ENCODE measurements at regions not wholly inside any gene's neighbourhood (a gene's known extent, or its start where the extent isn't known, plus 50 kb on each side); places are given as distances from the start of the nearest gene placed in this dataset.

DNA sequence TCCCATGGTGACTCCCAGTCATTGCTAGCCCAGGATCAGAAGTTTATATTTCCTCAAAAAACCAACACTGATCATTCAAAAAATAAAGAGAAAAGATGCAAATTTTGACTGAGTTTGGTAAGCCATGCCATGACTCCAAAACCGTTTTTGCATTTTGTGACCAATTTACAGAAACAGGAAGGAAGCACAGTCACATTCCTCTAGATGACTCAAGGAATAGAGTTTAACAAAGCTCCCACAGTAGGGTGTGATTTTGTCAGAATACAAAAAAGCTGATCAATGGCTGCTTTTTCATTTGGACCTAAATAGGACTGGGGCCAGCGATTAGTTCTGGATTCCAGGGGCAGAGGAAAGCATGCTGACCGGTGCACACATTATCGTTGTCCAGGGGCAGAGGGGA lies 179.4 kb upstream of the AFDN start:
- no peaks in the 10 kb centered on the region for H3K79me2 ChIP-seq (replicated peaks; ENCODE audit: insufficient read depth, low read length)
- H3K27ac ChIP-seq (ENCODE audit: low read length): no peak overlapping the region
- TF ChIP-seq EP300 (conservative IDR thresholded peaks at IDR 0.05; ENCODE audit: poor library complexity, severe bottlenecking): no peak
- TF ChIP-seq, protein P1, sequence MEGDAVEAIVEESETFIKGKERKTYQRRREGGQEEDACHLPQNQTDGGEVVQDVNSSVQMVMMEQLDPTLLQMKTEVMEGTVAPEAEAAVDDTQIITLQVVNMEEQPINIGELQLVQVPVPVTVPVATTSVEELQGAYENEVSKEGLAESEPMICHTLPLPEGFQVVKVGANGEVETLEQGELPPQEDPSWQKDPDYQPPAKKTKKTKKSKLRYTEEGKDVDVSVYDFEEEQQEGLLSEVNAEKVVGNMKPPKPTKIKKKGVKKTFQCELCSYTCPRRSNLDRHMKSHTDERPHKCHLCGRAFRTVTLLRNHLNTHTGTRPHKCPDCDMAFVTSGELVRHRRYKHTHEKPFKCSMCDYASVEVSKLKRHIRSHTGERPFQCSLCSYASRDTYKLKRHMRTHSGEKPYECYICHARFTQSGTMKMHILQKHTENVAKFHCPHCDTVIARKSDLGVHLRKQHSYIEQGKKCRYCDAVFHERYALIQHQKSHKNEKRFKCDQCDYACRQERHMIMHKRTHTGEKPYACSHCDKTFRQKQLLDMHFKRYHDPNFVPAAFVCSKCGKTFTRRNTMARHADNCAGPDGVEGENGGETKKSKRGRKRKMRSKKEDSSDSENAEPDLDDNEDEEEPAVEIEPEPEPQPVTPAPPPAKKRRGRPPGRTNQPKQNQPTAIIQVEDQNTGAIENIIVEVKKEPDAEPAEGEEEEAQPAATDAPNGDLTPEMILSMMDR (IDR thresholded peaks at IDR 0.05; ENCODE audit: poor library complexity, severe bottlenecking): no peak
- no peak for TF ChIP-seq MXI1 (conservative IDR thresholded peaks at IDR 0.05; ENCODE audit: poor library complexity, severe bottlenecking)
- no peak for TF ChIP-seq POLR2AphosphoS5 (IDR thresholded peaks at IDR 0.05)
- TF ChIP-seq, protein P2, sequence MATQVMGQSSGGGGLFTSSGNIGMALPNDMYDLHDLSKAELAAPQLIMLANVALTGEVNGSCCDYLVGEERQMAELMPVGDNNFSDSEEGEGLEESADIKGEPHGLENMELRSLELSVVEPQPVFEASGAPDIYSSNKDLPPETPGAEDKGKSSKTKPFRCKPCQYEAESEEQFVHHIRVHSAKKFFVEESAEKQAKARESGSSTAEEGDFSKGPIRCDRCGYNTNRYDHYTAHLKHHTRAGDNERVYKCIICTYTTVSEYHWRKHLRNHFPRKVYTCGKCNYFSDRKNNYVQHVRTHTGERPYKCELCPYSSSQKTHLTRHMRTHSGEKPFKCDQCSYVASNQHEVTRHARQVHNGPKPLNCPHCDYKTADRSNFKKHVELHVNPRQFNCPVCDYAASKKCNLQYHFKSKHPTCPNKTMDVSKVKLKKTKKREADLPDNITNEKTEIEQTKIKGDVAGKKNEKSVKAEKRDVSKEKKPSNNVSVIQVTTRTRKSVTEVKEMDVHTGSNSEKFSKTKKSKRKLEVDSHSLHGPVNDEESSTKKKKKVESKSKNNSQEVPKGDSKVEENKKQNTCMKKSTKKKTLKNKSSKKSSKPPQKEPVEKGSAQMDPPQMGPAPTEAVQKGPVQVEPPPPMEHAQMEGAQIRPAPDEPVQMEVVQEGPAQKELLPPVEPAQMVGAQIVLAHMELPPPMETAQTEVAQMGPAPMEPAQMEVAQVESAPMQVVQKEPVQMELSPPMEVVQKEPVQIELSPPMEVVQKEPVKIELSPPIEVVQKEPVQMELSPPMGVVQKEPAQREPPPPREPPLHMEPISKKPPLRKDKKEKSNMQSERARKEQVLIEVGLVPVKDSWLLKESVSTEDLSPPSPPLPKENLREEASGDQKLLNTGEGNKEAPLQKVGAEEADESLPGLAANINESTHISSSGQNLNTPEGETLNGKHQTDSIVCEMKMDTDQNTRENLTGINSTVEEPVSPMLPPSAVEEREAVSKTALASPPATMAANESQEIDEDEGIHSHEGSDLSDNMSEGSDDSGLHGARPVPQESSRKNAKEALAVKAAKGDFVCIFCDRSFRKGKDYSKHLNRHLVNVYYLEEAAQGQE (IDR thresholded peaks at IDR 0.05; ENCODE audit: borderline replicate concordance): no peak
- no peak for TF ChIP-seq SMC3 (conservative IDR thresholded peaks at IDR 0.05; ENCODE audit: poor library complexity)
- no peak for TF ChIP-seq RAD21 (conservative IDR thresholded peaks at IDR 0.05)
- TF ChIP-seq EZH2 (IDR thresholded peaks at IDR 0.05; ENCODE audit: borderline replicate concordance, insufficient read depth, low read length, poor library complexity, severe bottlenecking): no peak

GRCh38 chr6:167647737-167648470 lies 178.8 kb upstream of the AFDN start:
- no peaks in the 10 kb centered on the region for H3F3A ChIP-seq (ENCODE audit: insufficient read depth, low read length, poor library complexity, severe bottlenecking)
- no peaks in the 10 kb centered on the region for H4K20me1 ChIP-seq (ENCODE audit: insufficient read depth)
- no peak overlapping the region for H2AFZ ChIP-seq (ENCODE audit: low read depth, low read length)
- H3K27ac ChIP-seq (ENCODE audit: low read length): no peak overlapping the region
- H3K4me3 ChIP-seq (ENCODE audit: low read length): no peak overlapping the region
- no peak overlapping the region for H3K4me2 ChIP-seq (ENCODE audit: low read length)
- H3K79me2 ChIP-seq (replicated peaks; ENCODE audit: insufficient read depth, low read length): no peaks in the 10 kb centered on the region
- no peaks in the 10 kb centered on the region for H3K27me3 ChIP-seq (ENCODE audit: insufficient read depth, low read depth, low read length)
- no peaks in the 10 kb centered on the region for H3K9me3 ChIP-seq (ENCODE audit: low read length)
- no peaks in the 10 kb centered on the region for H3K36me3 ChIP-seq (ENCODE audit: insufficient read depth, low read length)
- H3K9me2 ChIP-seq (ENCODE audit: insufficient read depth, low read length): no peaks in the 10 kb centered on the region
- no peak overlapping the region for H3K9ac ChIP-seq (ENCODE audit: low read length)
- no peak for TF ChIP-seq MXI1 (conservative IDR thresholded peaks at IDR 0.05; ENCODE audit: poor library complexity, severe bottlenecking)

More for the DNA sequence above, 179.4 kb upstream of the AFDN start:
- H3K4me3 ChIP-seq (ENCODE audit: low read length): no peak overlapping the region
- no peaks in the 10 kb centered on the region for H4K20me1 ChIP-seq (ENCODE audit: insufficient read depth)
- H3K9ac ChIP-seq (ENCODE audit: low read length): no peak overlapping the region
- H2AFZ ChIP-seq (ENCODE audit: low read depth, low read length): no peak overlapping the region
- H3K9me2 ChIP-seq (ENCODE audit: insufficient read depth, low read length): no peaks in the 10 kb centered on the region
- H3K9me3 ChIP-seq (ENCODE audit: low read length): no peaks in the 10 kb centered on the region
- no peak overlapping the region for H3K4me2 ChIP-seq (ENCODE audit: low read length)
- no peaks in the 10 kb centered on the region for H3K36me3 ChIP-seq (ENCODE audit: insufficient read depth, low read length)
- no peaks in the 10 kb centered on the region for H3K27me3 ChIP-seq (ENCODE audit: insufficient read depth, low read depth, low read length)
- no peaks in the 10 kb centered on the region for H3F3A ChIP-seq (ENCODE audit: insufficient read depth, low read length, poor library complexity, severe bottlenecking)
